Activated CD8-positive, alpha-beta memory T cell treated with anti-CD3 and anti-CD28 coated beads for 4 hours (primary cell): ENCODE measurements at regions not wholly inside any gene's neighbourhood (a gene's known extent, or its start where the extent isn't known, plus 50 kb on each side); places are given as distances from the start of the nearest gene placed in this dataset.
"Not testable (repeated sequence)": the region's sequence is repeated elsewhere in the genome, so short reads cannot be mapped to it uniquely, and the experiment has no call there.

Source experiments
- DNase-seq, 2 donors: peaks; one replicate each; pipeline ENCODE4 v3.0.0-alpha.2; 2020; ENCODE audit warnings: low read depth in 2 of 2

DNA sequence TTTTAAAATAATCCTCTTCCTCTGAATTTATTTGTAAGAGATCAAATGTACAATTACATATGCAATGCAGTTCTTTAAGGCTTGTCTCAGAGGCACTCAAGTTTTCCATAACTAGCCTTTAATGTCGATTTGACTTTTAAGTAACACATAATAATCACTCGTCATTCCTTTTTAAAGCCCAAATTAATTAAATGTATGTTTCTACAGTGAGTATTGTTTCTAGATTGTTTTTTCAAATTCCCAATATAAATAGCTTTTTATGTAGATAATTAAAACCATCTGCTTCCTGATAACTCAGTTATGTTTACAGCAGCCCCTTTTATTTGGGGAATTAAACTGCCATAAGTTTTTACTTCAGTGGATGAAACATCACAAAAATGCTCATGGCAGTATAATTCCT is 185.1 kb downstream of the ETNK1 start:
- DNase-seq = no peak

DNA sequence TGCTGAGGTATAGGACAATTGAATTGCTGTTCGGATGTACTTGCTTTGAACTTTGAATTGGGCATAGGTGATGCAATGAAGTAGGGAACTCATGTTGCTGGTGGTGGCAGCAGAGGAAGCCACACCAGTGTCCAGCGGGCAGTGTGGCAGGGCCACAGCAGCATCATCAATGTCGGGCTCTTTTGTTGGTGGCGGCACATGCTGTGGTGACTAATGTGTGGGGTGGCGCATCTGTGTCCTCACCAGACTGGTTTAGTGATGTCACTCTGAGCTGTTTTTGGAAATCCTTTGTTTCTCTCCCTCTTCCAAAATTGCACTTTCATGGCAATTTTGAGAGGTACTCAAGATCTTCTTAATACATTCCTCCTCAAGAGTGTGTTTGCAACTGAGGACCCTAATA is 187.6 kb downstream of the ETNK1 start:
- DNase-seq = no peak

DNA sequence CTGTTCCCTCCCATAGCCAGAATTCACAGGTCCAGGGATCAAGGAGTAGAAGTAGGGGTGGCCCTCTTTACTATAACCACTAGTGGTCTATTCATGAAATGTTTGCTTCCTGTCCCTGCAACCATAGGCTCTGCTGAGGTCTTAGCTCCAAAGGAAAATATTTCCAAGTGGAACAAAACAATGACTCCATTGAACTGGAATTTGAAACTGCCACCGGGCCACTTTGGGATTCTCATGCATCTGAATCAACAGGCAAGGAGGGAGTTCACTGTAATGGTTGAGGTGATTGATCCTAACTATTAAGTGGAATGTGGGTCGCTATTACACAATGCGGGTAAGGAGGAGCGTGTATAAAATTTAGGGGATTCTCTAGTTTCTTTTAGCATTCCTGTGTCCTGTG is 197.0 kb downstream of the ETNK1 start:
- no peak for DNase-seq

DNA sequence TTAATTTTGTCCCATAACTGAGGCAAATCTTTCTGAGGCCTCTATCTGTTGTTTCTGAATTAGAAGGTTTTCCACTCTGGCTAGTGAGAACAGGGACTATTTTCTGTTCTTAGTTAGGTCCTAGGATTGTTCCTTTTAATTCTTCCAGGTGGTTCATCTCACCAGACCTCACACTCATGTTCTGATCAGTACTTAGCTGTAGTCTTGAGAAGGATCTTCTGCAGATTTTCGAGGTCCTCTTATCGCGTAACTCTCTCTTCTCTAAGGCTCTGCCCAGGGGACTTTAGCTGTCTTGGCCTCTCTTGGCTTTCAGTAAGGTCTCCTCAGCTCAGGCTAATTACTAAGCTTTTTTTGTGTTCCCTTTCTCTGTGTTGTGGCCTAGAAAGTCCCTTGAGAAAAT is 201.1 kb downstream of the ETNK1 start:
- DNase-seq = no peak

DNA sequence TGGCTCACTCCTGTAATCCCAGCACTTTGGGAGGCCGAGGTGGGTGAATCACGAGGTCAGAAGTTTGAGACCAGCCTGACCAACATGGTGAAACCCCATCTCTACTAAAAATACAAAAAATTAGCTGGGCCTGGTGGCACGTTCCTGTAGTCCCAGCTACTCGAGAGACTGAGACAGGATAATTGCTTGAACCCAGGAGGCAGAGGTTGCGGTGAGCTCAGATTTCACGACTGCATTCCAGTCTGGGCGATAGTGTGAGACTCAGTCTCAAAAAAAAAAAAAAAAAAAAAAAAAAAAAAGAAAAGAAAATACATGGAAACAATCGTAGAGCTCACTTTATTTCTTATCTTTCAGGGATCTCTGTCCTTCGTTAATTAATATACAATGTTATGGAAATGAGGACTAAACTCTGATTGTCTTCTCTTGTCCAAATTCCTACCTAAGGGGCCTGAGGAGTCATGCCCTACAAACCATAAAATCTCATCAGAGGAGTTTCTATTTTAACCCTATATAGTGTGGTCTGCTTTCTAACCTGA is 201.5 kb downstream of the ETNK1 start:
- DNase-seq = not testable (repeated sequence)

DNA sequence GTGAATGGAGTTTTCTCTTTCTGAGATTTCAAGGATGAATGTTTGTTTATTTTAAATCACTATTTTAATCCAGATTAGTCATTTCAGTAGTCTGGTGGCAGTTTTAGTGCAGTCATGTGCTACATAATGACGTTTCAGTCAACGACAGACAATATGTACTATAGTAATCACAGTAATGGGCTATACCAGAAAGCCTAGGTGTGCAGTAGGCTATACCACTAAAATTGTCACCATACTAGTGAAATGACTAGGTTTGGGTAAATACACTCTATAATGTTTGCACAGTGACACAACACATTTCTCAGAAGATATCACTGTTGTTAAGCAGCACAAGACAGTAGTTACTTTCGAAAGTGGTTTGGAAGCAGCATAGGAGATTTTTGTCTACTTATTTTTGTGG is 203.1 kb downstream of the ETNK1 start:
- DNase-seq = no peak

DNA sequence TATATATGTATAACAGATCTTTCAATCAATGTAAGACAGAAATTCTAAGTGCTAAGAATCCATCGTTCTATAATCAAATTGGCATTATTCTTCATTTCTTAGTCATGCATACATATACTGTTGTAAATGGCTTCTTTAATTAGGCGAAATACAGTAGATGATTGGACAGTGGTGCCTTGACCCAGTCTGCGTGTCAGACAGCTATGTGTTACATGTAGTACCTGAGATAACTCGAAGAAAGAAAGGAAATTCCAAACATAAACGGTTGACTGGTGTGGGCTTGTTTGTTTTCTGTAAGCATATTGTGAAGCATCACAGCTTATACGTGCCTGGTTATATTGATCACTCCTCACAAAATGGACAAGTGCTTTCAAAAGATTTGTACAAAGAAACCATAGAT is 210.5 kb downstream of the ETNK1 start:
- no peak for DNase-seq

DNA sequence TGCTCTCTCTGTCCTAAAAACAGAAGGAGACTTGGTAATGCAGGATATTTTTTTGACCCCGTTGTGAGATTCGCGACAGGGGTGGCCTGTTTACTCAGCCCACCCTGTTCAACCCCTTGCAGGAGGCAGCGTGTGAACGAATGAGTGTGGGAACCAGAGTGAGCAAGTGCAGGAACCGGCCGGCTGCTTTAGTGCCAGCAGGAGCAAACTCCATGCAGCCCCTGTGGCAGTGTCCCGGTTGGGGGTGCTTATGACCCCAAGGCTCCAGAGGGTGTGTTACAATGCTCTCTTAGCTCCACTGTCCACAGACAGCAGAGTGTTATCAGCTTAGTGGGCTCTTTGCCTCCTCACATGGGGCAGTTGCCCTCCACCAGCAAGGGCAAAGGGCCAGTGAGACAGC is 225.2 kb downstream of the ETNK1 start:
- DNase-seq = no peak

DNA sequence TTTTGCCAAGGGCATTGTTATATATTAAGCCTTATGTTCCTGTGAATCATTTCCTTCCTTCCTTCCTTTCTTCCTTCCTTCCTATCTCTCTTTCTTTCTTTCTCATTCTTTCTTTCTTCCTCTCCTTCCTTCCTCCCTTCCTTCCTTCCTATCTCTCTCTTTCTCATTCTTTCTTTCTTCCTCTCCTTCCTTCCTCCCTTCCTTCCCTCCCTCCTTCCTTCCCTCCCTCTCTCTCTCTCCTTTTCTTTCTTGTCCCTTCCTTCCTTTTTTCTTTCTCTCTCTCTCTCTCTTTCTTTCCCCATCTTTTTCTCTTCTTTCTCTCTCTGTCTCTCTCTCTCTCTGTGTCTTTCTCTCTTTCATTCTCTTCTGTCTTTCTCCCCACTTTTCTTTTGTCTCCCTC is 226.6 kb downstream of the ETNK1 start:
- no peak for DNase-seq

DNA sequence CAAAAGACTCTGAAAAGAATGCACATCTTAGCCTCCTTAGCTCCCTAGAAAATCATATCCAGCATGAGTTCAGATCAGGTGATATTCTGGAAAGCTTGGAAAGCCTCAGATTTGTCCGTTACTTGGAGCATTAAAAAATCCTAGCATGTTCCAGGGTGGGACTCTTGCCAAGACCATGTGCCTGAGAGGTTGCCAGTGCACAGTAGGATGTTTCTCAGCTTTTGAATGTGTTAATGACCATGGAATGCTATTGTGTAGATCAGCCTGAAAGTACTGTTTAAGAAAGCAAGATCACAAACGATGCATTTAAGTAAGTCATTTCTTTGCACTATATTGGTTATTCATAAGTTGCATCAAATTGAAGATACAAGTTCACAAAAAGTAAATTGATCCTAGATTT is 230.5 kb downstream of the ETNK1 start:
- no peak for DNase-seq

DNA sequence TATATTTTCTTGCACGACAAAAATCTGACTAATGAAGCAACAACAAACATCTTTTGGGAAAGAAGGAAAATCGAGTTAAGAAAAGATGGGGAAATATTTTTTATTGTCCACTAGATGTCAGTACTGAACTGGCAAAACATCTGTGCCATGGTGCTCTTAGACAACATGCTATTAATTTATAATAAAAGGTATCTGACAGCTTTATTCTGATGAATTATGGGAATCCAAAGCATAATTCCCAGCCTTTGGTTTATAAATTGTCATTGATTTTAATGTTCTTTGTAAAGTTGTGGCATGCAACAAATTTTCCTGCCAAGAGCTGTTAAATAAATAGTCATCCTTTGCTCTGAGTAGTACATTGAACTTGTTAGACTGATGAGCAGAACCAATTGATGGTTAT is 231.2 kb downstream of the ETNK1 start:
- no peak for DNase-seq

DNA sequence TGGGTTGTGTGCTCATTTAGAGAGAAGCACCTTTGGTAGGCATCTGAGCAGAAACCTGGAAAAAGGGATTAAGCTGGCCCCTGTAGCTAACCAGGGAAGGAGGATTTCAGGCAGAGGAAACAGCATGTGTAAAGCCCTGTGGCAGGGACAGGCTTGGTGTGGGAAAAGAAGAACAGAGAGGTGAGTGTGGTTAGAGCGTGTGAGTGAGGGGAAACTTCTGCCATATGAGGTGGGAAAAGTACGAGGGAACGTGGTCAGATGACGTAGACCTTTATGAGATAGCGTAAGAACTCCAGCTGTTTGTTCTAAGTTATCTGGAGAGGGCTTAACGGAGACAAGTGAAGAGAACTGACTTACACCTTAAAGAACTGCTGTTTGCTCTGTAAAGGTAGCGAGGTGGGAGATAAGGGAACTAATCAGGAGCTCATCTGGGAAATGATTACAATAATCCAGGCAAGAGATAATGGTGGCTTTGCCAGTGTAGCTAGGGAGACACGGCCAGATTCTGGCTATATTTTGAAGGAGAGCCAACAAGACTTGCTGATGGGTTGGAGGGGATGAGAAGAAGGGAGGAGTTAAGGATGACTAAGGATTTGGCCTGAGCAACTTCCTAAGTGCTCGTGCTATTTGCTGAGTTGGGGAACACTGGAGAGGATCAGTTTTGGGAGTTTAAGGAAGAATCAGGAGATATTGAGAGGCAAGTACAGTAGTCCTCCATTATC is 234.0 kb downstream of the ETNK1 start:
- no peak for DNase-seq

DNA sequence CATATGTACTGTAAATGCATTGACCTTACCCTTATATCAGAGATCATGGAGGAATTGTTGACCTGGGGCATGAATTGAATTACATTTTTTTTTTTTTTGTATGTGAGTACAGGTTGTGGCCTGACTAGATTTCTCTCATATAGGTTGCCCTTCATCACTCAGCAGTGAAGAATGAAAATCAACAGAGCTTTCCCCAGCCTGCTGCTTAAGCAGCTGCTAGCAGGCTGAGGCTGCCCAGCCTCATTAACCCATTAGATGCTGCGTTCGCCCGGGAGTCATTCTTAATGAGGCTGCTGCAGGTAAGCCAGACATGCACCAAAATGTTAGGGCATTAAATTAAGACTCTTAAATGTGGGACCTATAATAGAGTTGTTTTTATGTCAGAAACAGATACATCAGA is 236.0 kb downstream of the ETNK1 start:
- no peak for DNase-seq

DNA sequence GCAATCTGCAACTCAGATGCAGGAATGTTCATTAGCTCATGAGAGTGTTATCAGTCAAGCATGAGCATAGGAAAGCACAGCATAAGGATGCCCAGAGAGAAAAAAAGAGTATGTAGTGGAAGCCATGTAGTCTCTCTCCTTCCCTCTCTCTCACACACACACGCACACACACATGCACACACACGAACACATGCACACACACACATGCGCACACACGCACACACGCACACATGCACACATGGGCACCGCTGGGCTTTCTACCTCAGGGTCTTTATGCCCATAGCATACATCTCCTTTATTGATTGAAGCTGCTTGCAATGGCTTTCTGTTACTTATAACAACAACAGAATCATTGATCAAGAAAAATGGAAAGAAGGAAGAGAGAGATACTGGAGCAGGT is 240.9 kb downstream of the ETNK1 start:
- no peak for DNase-seq

DNA sequence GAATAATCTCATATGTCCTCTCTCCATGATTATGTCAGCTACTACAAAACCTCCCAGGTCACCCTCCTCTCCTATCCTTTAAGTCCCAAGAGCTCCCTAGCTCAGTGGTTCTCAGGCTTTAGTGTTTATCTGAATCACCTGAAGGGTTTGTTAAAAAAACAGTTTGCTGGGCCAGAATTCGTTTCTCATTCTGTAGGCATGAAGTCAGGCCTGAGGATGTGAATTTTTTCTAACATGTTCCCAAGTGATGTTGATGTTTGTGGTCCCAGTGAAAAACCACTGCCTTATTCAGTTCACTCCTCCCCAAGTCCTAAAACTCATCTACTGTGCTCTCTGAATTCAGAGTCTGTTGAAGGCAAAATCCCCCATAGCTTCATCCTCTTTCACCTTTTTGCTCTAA is 241.4 kb downstream of the ETNK1 start:
- no peak for DNase-seq

DNA sequence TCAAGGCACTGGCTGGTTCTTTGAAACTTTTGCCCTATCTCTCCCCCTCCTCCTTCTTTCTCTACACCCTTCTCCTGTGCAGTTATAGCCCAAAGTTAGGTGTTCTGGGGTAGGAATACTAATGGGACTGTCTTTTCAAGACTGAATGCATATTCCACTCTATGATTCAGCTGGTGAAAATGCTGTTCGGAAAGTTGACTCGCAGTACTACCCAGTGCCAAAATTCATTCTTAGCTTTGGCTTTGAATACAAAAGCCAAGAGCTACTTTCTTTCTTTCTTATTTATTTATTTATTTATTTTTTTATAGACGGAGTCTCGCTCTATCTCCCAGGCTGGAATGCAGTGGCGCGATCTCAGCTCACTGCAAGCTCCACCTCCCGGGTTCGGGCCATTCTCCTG is 249.2 kb downstream of the ETNK1 start:
- no peak for DNase-seq

DNA sequence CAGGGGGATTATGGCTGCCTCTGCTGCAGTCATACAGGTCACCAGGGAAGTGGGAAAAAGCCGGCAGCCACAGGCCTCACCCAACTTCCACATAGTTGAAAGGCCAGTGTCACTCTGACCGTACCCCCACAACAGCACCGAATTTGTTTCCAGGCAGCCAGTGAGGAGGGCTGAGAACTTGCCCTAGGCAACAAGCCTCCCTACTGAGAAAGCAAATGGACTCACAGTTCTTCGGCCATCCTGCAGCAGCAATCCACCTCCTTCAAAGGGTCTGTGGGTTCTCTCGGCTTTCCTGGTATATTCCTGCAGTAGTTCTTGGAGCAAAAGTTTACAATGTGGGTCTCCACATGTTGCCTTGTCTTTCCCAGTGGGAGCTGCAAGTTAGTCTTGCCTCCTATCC is 251.3 kb downstream of the ETNK1 start:
- DNase-seq = no peak

DNA sequence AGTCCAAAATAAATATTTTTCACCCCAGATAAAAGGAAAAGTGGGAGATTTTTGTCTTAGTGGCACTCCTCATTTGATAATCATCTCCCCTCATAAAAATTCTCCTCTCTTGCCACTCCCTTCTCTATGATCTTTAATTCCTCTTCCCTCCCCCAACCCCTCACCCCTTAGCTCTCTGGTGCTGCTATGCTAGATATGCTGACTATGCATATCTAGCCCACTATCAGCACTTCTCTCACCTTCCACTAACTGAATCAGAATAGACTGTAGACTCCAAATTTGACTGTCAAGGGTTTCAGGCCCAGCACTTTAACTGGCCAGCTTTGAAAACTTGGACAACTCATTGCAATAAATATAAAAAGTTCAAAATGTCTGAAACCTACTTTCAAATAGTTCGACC is 254.2 kb downstream of the ETNK1 start:
- no peak for DNase-seq

DNA sequence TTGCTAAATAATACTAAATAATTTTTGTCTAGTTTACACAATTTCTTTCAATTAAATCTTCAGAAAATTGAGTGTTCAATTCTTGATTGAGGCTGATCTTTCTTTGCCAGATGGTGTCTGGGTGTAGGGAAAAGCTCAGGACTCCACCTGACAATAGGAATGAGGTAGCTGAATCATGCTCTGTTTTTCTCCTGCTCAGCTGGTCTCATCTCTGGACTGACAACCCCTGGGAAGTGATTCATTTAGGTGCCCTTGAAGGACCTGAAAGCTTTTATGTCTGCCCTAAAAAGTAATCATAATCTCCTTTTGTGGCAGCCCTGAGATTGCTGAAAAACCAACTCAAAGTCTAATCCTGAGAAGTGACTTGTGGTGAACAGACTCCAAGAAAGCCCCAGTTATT is 255.4 kb downstream of the ETNK1 start:
- no peak for DNase-seq

DNA sequence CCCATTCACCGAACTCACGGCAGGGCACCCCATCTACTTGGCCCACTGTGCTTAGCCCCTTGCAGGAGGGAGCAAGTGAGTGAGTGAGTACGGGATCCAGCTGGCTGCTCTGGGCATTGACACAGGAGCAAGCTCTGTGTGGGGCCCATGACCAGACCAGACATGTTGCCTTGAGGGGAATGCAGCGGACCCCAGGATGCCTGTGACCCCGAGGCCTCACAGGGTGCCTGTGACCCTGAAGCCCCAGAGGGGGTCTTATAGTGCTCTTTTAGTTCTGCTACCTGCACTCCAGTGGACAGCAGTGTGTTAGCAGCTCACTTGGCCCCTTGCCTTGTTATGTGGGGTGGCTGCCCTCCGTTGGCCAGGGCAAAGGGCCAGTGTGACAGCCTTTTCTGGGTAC is 255.8 kb downstream of the ETNK1 start:
- no peak for DNase-seq

DNA sequence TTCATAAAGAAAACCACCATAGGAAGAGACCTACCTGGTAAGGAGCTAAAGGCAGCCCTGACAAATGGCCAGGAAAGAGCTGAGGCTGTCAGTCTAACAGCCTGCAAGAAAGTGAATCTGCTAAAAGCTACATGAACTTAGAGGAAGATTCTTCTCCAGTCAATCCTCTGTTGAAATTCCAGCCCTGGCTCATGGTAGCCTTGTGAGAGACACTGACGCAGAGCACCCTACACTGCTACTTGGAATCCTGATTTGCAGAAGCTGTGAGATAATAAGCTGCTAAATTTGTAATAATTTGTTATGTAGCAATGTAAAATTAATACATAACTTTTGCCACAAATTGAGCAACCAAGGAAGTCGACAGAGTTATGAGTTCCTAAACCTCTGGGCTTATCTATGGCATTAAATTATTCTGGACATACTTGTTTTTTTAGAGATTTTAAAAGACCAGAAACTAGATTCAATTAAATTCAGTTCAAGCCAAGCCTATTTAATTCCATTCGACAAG is 257.0 kb downstream of the ETNK1 start:
- DNase-seq = no peak

DNA sequence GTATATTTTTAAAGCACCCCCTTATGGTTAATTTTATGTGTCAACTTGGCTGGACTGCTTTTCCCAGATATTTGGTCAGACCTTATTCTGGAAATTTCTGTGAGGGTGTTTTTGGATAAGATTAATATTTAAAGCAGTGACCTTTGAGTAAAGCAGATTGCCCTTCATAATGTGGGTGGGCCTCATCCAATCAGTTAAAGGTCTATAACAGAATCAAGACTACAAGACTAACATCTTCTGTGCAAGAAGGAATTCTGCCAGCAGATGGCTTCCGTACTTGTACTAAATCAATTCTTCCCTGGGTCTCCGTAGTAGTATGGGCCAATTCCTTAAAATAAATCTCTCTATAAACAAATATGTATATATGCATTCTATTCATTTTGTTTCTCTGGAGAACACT is 257.6 kb downstream of the ETNK1 start:
- no peak for DNase-seq

DNA sequence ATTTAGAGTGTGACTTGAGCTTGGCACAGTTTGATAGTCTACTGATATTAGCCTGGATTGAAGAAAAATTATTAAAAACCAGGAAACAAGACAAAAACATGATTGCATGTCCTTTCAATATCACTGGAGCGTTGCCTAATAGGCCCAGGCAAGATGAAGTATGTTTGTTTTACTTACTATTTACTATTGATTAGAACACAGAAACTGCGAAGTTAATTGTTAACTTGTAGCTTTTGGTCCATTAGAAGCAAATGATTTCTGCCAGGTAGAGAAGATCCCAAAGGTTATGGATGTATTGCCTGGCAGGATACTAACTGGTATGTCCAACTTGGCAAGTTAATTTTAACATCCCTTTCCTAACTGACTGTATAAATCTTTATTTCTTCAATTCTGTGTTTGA is 268.9 kb downstream of the ETNK1 start:
- no peak for DNase-seq

DNA sequence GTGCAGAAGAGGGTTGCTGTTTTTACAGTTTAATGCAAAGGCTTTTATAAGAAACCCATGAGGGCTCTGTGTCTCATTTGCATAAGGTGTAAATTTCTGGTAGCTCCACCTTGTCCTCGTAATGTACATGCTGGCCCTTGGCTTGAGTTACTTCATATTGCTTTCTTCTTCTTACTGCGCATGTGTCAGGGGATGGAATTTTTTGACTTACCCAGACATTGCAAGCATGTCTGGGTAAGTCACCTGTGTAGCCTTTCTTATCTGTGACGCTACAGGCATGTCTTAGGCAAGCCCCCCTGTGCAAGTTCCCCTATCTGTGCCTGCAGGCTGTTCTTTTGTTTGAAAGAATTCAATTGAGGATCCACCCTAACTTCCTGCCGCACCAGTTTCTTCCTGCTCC is 274.2 kb downstream of the ETNK1 start:
- no peak for DNase-seq
